ENCODE measurements at regions not wholly inside any gene's neighbourhood (a gene's known extent, or its start where the extent isn't known, plus 50 kb on each side); places are given as distances from the start of the nearest gene placed in this dataset.
A peak's percentile ranks its signal among the peaks of the same experiment; 100 is the strongest.

DNA sequence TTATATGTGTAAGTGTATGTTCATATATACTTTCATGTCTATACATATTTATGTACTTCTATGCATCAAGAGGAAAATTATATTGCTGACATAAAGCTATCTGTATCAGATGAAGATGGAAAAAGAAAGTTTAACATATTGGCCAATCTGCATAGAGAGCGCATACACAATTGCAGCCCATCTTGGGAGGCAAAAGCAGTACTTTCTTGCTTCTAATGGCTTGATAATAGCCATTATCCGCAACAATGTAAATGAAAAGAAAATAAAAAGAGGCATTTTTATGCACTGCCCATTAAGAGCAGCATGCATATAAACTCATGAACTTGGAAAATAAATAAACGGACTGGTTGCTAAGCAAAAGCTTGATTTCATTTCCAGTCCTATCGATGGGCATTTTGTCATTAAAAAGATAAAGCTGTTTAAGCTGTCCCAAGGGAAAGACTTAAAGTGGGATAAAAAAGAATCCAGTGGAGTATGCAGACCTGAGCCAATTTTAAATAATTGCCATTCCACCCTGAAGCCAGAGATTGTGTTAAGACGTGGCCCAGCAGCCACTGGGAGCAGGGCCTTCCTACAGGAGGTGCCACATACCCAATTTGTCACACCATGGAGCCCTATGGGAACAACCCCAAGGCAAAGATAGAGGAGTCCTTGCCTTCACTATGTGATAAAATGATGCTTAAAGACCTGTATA is 183.6 kb upstream of the CDH11 start:
- peak in 1 of 2 donors; percentile 28 for DNase-seq (ENCODE audit: low read depth in 2 of 2)
- no peak overlapping the region for H3K4me3 ChIP-seq (replicated peaks in 1 of 2; ENCODE audit: low read depth in 2 of 2, low read length in 2 of 2)
- TF ChIP-seq, protein P1, sequence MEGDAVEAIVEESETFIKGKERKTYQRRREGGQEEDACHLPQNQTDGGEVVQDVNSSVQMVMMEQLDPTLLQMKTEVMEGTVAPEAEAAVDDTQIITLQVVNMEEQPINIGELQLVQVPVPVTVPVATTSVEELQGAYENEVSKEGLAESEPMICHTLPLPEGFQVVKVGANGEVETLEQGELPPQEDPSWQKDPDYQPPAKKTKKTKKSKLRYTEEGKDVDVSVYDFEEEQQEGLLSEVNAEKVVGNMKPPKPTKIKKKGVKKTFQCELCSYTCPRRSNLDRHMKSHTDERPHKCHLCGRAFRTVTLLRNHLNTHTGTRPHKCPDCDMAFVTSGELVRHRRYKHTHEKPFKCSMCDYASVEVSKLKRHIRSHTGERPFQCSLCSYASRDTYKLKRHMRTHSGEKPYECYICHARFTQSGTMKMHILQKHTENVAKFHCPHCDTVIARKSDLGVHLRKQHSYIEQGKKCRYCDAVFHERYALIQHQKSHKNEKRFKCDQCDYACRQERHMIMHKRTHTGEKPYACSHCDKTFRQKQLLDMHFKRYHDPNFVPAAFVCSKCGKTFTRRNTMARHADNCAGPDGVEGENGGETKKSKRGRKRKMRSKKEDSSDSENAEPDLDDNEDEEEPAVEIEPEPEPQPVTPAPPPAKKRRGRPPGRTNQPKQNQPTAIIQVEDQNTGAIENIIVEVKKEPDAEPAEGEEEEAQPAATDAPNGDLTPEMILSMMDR (IDR thresholded peaks at IDR 0.05; ENCODE audit: low read depth, low read length), result no peak

DNA sequence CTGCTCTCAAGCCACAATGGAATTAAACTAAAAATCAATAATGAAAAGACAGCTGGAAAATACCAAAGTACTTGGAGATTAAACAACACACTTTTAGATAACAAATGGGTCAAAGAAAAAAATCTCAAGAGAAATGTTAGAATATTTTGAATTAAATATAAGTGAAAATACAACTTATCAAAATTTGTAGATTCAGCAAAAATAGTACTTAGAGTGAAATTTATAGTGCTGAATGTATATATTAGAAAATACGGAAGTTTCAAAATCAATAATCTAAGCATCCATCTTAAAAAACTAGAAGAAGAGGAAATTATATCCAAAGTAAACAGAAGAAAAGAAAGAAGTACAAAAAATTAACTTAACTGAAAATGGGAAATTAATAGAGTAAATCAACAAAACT is 179.2 kb upstream of the CDH11 start:
- H3K4me3 ChIP-seq (replicated peaks in 1 of 2; ENCODE audit: low read depth in 2 of 2, low read length in 2 of 2), result no peak overlapping the region
- TF ChIP-seq, protein P1 (IDR thresholded peaks at IDR 0.05; ENCODE audit: low read depth, low read length), result no peak
- DNase-seq (ENCODE audit: low read depth in 2 of 2), result no peak

DNA sequence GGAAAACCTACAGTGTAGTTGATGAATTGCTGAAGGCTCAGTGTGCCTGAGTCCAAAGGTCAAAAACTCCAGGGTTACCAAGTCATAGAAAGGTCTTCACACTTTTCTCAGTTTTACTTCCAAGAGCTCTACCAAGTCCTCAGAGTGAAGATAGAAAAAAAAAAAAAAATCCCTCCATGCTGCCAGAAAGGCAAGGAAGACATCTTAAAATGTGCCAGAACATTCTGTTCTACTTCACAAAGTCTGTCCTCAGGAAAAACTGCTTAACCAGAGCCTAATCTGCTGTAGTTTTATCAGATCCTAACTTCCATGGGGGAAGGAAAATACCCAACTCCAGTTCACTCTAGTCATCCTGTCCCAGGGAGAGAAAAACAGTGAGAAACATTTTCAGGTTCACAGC is 175.6 kb upstream of the CDH11 start:
- TF ChIP-seq, protein P1 (IDR thresholded peaks at IDR 0.05; ENCODE audit: low read depth, low read length), result no peak
- H3K4me3 ChIP-seq (replicated peaks in 1 of 2; ENCODE audit: low read depth in 2 of 2, low read length in 2 of 2), result no peak overlapping the region
- DNase-seq (ENCODE audit: low read depth in 2 of 2), result peak in 1 of 2 donors; percentile 27

DNA sequence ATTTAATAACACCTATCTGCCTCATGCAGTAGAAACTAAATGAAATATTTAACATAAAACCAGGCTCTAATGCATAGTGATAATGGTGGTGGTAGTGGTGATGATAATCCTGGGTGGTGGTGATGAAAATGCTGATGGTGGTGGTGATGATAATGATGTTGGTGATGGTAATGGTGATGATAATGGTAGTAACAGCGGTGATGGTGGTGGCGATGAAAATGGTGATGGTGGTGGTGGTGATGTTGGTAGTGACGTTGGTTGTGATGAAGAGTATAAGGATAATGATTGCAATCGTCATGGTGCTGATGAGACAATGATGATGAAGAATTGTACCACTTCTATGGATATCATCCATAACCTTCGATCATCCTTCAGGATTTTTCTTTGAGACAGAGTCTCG is 173.7 kb upstream of the CDH11 start:
- TF ChIP-seq, protein P1 (IDR thresholded peaks at IDR 0.05; ENCODE audit: low read depth, low read length), result no peak
- no peak for DNase-seq (ENCODE audit: low read depth in 2 of 2)
- H3K4me3 ChIP-seq (replicated peaks in 1 of 2; ENCODE audit: low read depth in 2 of 2, low read length in 2 of 2), result no peak overlapping the region

DNA sequence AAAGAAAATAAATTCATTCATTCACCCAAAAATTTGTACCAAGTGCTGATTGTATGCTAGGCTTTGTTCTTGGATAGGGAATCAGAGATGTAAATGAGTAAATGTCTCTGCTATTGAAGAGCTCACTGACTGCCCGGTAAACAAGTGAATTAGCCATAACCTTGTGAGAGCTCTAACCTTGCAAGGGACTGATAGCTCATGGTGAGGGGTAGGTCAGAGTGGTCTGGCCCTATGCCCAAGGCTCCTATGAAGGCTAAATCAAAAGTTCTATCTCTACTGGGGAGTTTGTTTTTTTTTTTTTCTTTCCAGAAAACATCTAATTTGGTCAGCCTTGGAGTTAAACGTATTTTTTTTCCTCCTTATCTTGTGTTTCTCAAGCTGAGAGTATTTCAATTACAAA is 172.8 kb upstream of the CDH11 start:
- TF ChIP-seq, protein P1 (IDR thresholded peaks at IDR 0.05; ENCODE audit: low read depth, low read length), result no peak
- H3K4me3 ChIP-seq (replicated peaks in 1 of 2; ENCODE audit: low read depth in 2 of 2, low read length in 2 of 2), result no peak overlapping the region
- DNase-seq (ENCODE audit: low read depth in 2 of 2), result no peak

DNA sequence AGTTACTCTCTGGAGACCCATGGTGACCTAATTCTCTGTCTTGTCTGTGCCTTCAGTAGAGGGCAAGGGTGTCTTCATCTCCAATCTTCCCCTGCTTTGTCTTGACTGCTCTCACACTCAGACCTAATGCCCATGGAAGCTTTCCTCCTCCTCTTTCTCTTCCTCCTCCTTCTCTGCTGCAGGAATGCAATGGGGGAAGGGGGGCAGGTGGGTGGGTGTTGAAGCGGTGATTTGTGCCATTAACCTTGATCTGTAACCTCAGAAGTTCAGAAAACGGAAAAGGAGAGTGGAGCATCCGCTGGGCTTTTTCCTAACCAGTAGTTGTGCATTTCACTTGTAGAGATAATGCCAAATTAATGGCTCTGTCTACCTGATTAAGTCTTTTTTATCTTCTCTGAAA is 172.3 kb upstream of the CDH11 start:
- H3K4me3 ChIP-seq (replicated peaks in 1 of 2; ENCODE audit: low read depth in 2 of 2, low read length in 2 of 2), result no peak overlapping the region
- TF ChIP-seq, protein P1 (IDR thresholded peaks at IDR 0.05; ENCODE audit: low read depth, low read length), result no peak
- no peak for DNase-seq (ENCODE audit: low read depth in 2 of 2)

DNA sequence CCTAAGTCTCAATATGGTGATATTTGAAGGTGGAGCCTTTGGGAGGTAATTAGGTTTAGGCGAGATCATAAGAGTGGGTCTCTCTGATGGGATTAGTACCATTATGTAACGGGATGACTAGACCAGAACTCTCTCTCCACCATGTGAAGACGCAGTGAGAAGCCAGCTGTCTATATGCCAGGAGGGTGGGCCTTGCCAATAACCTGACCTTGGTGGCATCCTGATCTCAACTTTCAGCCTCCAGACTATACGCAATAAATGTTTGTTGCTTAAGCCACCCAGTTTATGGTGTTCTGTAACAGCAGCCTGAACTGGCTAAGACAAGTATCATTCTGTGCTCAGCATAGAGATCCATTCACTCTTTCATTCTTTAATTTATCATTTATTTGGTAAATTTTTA is 167.2 kb upstream of the CDH11 start:
- TF ChIP-seq, protein P1 (IDR thresholded peaks at IDR 0.05; ENCODE audit: low read depth, low read length), result no peak
- no peak overlapping the region for H3K4me3 ChIP-seq (replicated peaks in 1 of 2; ENCODE audit: low read depth in 2 of 2, low read length in 2 of 2)
- DNase-seq (ENCODE audit: low read depth in 2 of 2), result no peak

All from cardiac fibroblast (primary cell).